HepG2 (cell line): ENCODE measurements at regions not wholly inside any gene's neighbourhood (a gene's known extent, or its start where the extent isn't known, plus 50 kb on each side); places are given as distances from the start of the nearest gene placed in this dataset.

ENCODE experiments used
- MAFF ChIP-seq: IDR thresholded peaks from 2 replicates; pipeline ENCODE4 v1.6.1; 2011; ENCODE audit warnings: low read depth, low read length, improper control_type of control experiment
- RNF2 ChIP-seq: fragments of 450-650 bp; conservative IDR thresholded peaks from 2 replicates; pipeline ENCODE4 v1.6.1; 2016; ENCODE audit warnings: low read depth
- TF ChIP-seq, protein P1 (sequence below): IDR thresholded peaks from 2 replicates; pipeline ENCODE4 v1.6.1; 2016; ENCODE audit warnings: missing compliant biosample characterization, missing genetic modification reagents, borderline replicate concordance
- TF ChIP-seq, protein P2 (sequence below): sonication (generic); formaldehyde crosslinking; IDR thresholded peaks from 2 replicates; pipeline ENCODE4 v1.8.1; 2023; ENCODE audit warnings: missing genetic modification reagents, inconsistent platforms, borderline replicate concordance

DNA sequence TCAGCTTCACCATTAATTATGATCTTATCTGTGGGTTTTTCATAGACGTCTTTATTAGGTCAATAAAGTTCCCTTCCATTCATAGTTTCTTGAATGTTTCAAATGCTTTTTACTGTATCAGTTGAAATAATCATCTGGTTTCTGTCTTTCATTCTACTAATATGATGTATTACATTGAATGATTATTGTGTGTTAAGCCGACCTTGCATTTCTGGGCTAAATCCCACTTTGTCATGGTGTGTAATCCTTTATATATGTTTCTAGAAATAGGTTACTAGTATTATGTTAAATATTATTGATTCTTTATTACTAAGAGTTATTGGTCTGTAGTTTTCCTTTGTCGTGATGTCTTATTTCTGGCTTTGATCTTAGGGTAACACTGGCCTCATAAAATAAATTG, 134.9 kb downstream of the FASLG start:
- TF ChIP-seq RNF2 (no peak), MAFF (0 out of 2 replicates have a peak, but pooled peaks have one; percentile 37)
- TF ChIP-seq, protein P1, sequence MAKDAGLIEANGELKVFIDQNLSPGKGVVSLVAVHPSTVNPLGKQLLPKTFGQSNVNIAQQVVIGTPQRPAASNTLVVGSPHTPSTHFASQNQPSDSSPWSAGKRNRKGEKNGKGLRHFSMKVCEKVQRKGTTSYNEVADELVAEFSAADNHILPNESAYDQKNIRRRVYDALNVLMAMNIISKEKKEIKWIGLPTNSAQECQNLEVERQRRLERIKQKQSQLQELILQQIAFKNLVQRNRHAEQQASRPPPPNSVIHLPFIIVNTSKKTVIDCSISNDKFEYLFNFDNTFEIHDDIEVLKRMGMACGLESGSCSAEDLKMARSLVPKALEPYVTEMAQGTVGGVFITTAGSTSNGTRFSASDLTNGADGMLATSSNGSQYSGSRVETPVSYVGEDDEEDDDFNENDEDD (CRISPR knock-in tag) = no peak
- TF ChIP-seq, protein P2, sequence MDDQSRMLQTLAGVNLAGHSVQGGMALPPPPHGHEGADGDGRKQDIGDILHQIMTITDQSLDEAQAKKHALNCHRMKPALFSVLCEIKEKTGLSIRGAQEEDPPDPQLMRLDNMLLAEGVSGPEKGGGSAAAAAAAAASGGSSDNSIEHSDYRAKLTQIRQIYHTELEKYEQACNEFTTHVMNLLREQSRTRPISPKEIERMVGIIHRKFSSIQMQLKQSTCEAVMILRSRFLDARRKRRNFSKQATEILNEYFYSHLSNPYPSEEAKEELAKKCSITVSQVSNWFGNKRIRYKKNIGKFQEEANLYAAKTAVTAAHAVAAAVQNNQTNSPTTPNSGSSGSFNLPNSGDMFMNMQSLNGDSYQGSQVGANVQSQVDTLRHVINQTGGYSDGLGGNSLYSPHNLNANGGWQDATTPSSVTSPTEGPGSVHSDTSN = no peak
